ENCODE measurements at regions not wholly inside any gene's neighbourhood (a gene's known extent, or its start where the extent isn't known, plus 50 kb on each side); places are given as distances from the start of the nearest gene placed in this dataset.

- Histone ChIP-seq H3K9me3 (ENCODE audit: control insufficient read depth, insufficient read depth, low read depth, low read length) (no peaks in the 10 kb centered on the region), H3K4me1 (ENCODE audit: control insufficient read depth, insufficient read depth, low read length) (no peaks in the 10 kb centered on the region), H3K36me3 (ENCODE audit: control insufficient read depth in 2 of 2, insufficient read depth in 1 of 2, low read length in 2 of 2) (no peaks in the 10 kb centered on the region), H3K27ac (ENCODE audit: extremely low read depth, low read depth, low read length) (no peak overlapping the region), H3K4me3 (ENCODE audit: low read depth, low read length) (no peak overlapping the region)
- POLR2A ChIA-PET = no interaction called here
- CTCF ChIA-PET = no interaction called here
- no peak for TF ChIP-seq ZNF629 (tag by site-specific recombination; IDR thresholded peaks at IDR 0.05)
- no peak for TF ChIP-seq ZIC2 (tag by site-specific recombination; IDR thresholded peaks at IDR 0.05)
- TF ChIP-seq ZNF623 (tag by site-specific recombination; IDR thresholded peaks at IDR 0.05) = no peak
- no peak for TF ChIP-seq ZNF324 (tag by site-specific recombination; IDR thresholded peaks at IDR 0.05)
- no peak for TF ChIP-seq ZNF639 (tag by site-specific recombination; IDR thresholded peaks at IDR 0.05)
- TF ChIP-seq ZNF830 (tag by site-specific recombination; IDR thresholded peaks at IDR 0.05; ENCODE audit: low read depth) = no peak
- no peak for TF ChIP-seq ZFP3 (tag by site-specific recombination; IDR thresholded peaks at IDR 0.05; ENCODE audit: low read depth)
- no peak for TF ChIP-seq AEBP2 (tag by site-specific recombination; IDR thresholded peaks at IDR 0.05; ENCODE audit: borderline replicate concordance)
- TF ChIP-seq ZBTB10 (tag by site-specific recombination; IDR thresholded peaks at IDR 0.05) = no peak
- no peak for TF ChIP-seq ZNF248 (tag by site-specific recombination; IDR thresholded peaks at IDR 0.05)
- no peak for TF ChIP-seq ZNF366 (tag by site-specific recombination; conservative IDR thresholded peaks at IDR 0.05)
- no peak for TF ChIP-seq YY2 (tag by site-specific recombination; IDR thresholded peaks at IDR 0.05)
- no peak for TF ChIP-seq ZNF112 (tag by site-specific recombination; IDR thresholded peaks at IDR 0.05)
- no peak for TF ChIP-seq ZNF311 (tag by site-specific recombination; IDR thresholded peaks at IDR 0.05; ENCODE audit: borderline replicate concordance)
- TF ChIP-seq ZNF561 (tag by site-specific recombination; IDR thresholded peaks at IDR 0.05; ENCODE audit: borderline replicate concordance) = no peak
- no peak for TF ChIP-seq ZNF157 (tag by site-specific recombination; IDR thresholded peaks at IDR 0.05)
Measured at GRCh38 chr2:115908731-115909130, 1466.3 kb downstream of the DPP10 start.

- CTCF ChIA-PET = no interaction called here
- H3K4me3 ChIP-seq (ENCODE audit: low read depth, low read length) = no peak overlapping the region
- no peak overlapping the region for H3K27ac ChIP-seq (ENCODE audit: extremely low read depth, low read depth, low read length)
- no peaks in the 10 kb centered on the region for H3K9me3 ChIP-seq (ENCODE audit: control insufficient read depth, insufficient read depth, low read depth, low read length)
- H3K36me3 ChIP-seq (ENCODE audit: control insufficient read depth in 2 of 2, insufficient read depth in 1 of 2, low read length in 2 of 2) = no peaks in the 10 kb centered on the region
- POLR2A ChIA-PET = no interaction called here
- H3K4me1 ChIP-seq (ENCODE audit: control insufficient read depth, insufficient read depth, low read length) = no peaks in the 10 kb centered on the region
- TF ChIP-seq ZNF777 (tag by site-specific recombination; IDR thresholded peaks at IDR 0.05; ENCODE audit: borderline replicate concordance) (no peak), ZNF549 (tag by site-specific recombination; IDR thresholded peaks at IDR 0.05) (no peak), PRDM2 (tag by site-specific recombination; IDR thresholded peaks at IDR 0.05; ENCODE audit: borderline replicate concordance) (no peak), KLF1 (tag by site-specific recombination; IDR thresholded peaks at IDR 0.05) (no peak), ZNF24 (tag by site-specific recombination; IDR thresholded peaks at IDR 0.05) (no peak), ZNF645 (tag by site-specific recombination; IDR thresholded peaks at IDR 0.05) (no peak), SP7 (tag by site-specific recombination; IDR thresholded peaks at IDR 0.05) (no peak), ZNF792 (tag by site-specific recombination; IDR thresholded peaks at IDR 0.05) (no peak)
Measured at GRCh38 chr2:115910270-115910669, 1467.8 kb downstream of the DPP10 start.

Data from HEK293 (cell line).